Thyroid gland (tissue), 4 donors: ENCODE measurements at regions not wholly inside any gene's neighbourhood (a gene's known extent, or its start where the extent isn't known, plus 50 kb on each side); places are given as distances from the start of the nearest gene placed in this dataset.

Source experiments
- DNase-seq, 2 donors: peaks; one replicate each; pipeline ENCODE4 v3.0.0-alpha.2; 2019
- H3K27ac ChIP-seq, 3 donors: fragments of 200-600 bp; sonication (generic); 1 replicate in 2 of 3; 2 replicates in 1 of 3; pipeline ENCODE4 v1.5.1; 2016 to 2019; ENCODE audit warnings: mild to moderate bottlenecking in 1 of 3, moderate library complexity in 1 of 3
- H3K27me3 ChIP-seq: fragments of 200-600 bp; sonication (generic); one replicate; pipeline ENCODE4 v1.5.1; 2019
- H3K36me3 ChIP-seq, 2 donors: fragments of 200-600 bp; sonication (generic); one replicate each; pipeline ENCODE4 v1.5.1; 2016 to 2019
- H3K4me1 ChIP-seq, 2 donors: fragments of 200-600 bp; sonication (generic); one replicate each; pipeline ENCODE4 v1.5.1; 2017 to 2019
- H3K4me3 ChIP-seq, 3 donors: fragments of 200-600 bp; sonication (generic); replicated peaks in 1 of 3; 1 replicate in 2 of 3; 2 replicates in 1 of 3; pipeline ENCODE4 v1.5.1; 2016; ENCODE audit warnings: mild to moderate bottlenecking in 1 of 3
- H3K9me3 ChIP-seq: fragments of 200-600 bp; sonication (generic); one replicate; pipeline ENCODE4 v1.5.1; 2017
- CTCF ChIP-seq, 6 experiments: fragments of 200-600 bp in 3 of 6; fragments of 450-650 bp in 3 of 6; sonication (generic) in 3 of 6; IDR thresholded peaks; one replicate each; pipeline ENCODE4 v1.5.1; 2016 to 2019; ENCODE audit warnings: antibody characterized with exemption in 6 of 6, mild to moderate bottlenecking in 2 of 6, inconsistent platforms in 1 of 6, moderate library complexity in 1 of 6
- POLR2A ChIP-seq, 2 donors: fragments of 450-650 bp; IDR thresholded peaks; one replicate each; pipeline ENCODE4 v1.6.1; 2017; ENCODE audit warnings: antibody characterized with exemption in 2 of 2, mild to moderate bottlenecking in 2 of 2, moderate library complexity in 1 of 2
- WGBS, 2 donors: methylation state at CpG; one replicate each; pipeline ENCODE4 v1.1.5; 2017; 5-methylcytosine and 5-hydroxymethylcytosine counted together
- intact Hi-C: fragments of 100-400 bp; cut with DNase I; formaldehyde crosslinking; loops from one replicate; pipeline ENCODE4 v1.15.1; 2023

- Histone ChIP-seq H3K4me1 (no peaks in the 10 kb centered on the region), H3K9me3 (no peaks in the 10 kb centered on the region), H3K4me3 (no peak overlapping the region), H3K27ac (no peak overlapping the region), H3K36me3 (no peaks in the 10 kb centered on the region), H3K27me3 (no peaks in the 10 kb centered on the region)
- intact Hi-C loops: no loop called here
- TF ChIP-seq POLR2A (IDR thresholded peaks at IDR 0.05) (no peak), CTCF (IDR thresholded peaks at IDR 0.05) (no peak)
- DNase-seq: no peak
- 92 to 97% methylated on average over 1 of the region's 1 CpG for WGBS, 2 donors
Observed at GRCh38 chr11:79699246-79699645, 258.4 kb upstream of the TENM4 start.

- DNase-seq: no peak
- Histone ChIP-seq H3K4me3 (no peak overlapping the region), H3K27ac (no peak overlapping the region), H3K27me3 (no peaks in the 10 kb centered on the region), H3K4me1 (no peaks in the 10 kb centered on the region), H3K36me3 (no peaks in the 10 kb centered on the region), H3K9me3 (no peaks in the 10 kb centered on the region)
- intact Hi-C loops: no loop called here
- 76 to 82% methylated on average over 2 of the region's 2 CpGs for WGBS, 2 donors
- no peak for TF ChIP-seq CTCF (IDR thresholded peaks at IDR 0.05)
- no peak for TF ChIP-seq POLR2A (IDR thresholded peaks at IDR 0.05)
Observed at GRCh38 chr11:79697905-79698304, 257.1 kb upstream of the TENM4 start.

- H3K27me3 ChIP-seq: no peaks in the 10 kb centered on the region
- no peaks in the 10 kb centered on the region for H3K9me3 ChIP-seq
- 100% methylated on average over 1 of the region's 1 CpG for WGBS, 2 donors
- no peaks in the 10 kb centered on the region for H3K36me3 ChIP-seq
- no peak overlapping the region for H3K27ac ChIP-seq
- no peak for DNase-seq
- intact Hi-C loops: no loop called here
- H3K4me3 ChIP-seq: no peak overlapping the region
- H3K4me1 ChIP-seq: no peaks in the 10 kb centered on the region
- TF ChIP-seq POLR2A (IDR thresholded peaks at IDR 0.05): no peak
Observed at GRCh38 chr11:79694368-79694767, 253.5 kb upstream of the TENM4 start.

GRCh38 chr11:79691445-79691844, 250.6 kb upstream of the TENM4 start:
- Histone ChIP-seq H3K4me1 (no peaks in the 10 kb centered on the region), H3K27ac (no peak overlapping the region), H3K27me3 (no peaks in the 10 kb centered on the region), H3K36me3 (no peaks in the 10 kb centered on the region), H3K4me3 (no peak overlapping the region), H3K9me3 (no peaks in the 10 kb centered on the region)
- TF ChIP-seq CTCF (IDR thresholded peaks at IDR 0.05) (no peak), POLR2A (IDR thresholded peaks at IDR 0.05) (no peak)
- DNase-seq: no peak
- 91 to 93% methylated on average over 2 of the region's 2 CpGs for WGBS, 2 donors
- intact Hi-C loops: no loop called here

GRCh38 chr11:79686703-79687419, 246.0 kb upstream of the TENM4 start:
- intact Hi-C loops: loop anchor here (1.0 kb wide), 1 partner anchor 26 kb away; no protein-coding TSS in a partner anchor
- H3K36me3 ChIP-seq: no peaks in the 10 kb centered on the region
- TF ChIP-seq CTCF (IDR thresholded peaks at IDR 0.05) (no peak), POLR2A (IDR thresholded peaks at IDR 0.05) (no peak)
- no peak overlapping the region for H3K4me3 ChIP-seq
- no peaks in the 10 kb centered on the region for H3K4me1 ChIP-seq
- no peaks in the 10 kb centered on the region for H3K27me3 ChIP-seq
- no peak overlapping the region for H3K27ac ChIP-seq
- WGBS, 2 donors: 72 to 78% methylated on average over 5 of the region's 5 CpGs
- no peak for DNase-seq
- no peaks in the 10 kb centered on the region for H3K9me3 ChIP-seq
